HCT116 (cell line): ENCODE measurements at regions not wholly inside any gene's neighbourhood (a gene's known extent, or its start where the extent isn't known, plus 50 kb on each side); places are given as distances from the start of the nearest gene placed in this dataset.

Source experiments
- ATAC-seq: fragments of 200-7000 bp; cut with Tn5 transposase; 2 replicates; pipeline ENCODE4 v1.9.1; 2020; ENCODE audit warnings: mild to moderate bottlenecking, moderate library complexity
- BruUV-seq: library from RNA; stranded (reverse); fragments of 400-500 nt; replicated peaks from 2 replicates; lab custom pipeline; 2021; lab: Mats Ljungman, UMichigan
- CTCF ChIA-PET: fragments of 300-600 bp; sonication (Branson Sonifier 250); formaldehyde crosslinking; loops from one replicate; lab custom pipeline; 2021; ENCODE audit warnings: antibody characterized with exemption; lab: Charles Lee
- POLR2A ChIA-PET: fragments of 300-600, 350-600 bp; sonication (Branson Sonifier 250); formaldehyde crosslinking; loops from one replicate; lab custom pipeline; 2021; ENCODE audit warnings: antibody characterized with exemption; lab: Charles Lee
- RAD21 ChIA-PET, 2 experiments: fragments of 300-600 bp; sonication (Branson Sonifier 250); formaldehyde crosslinking; loops; one replicate each; lab custom pipeline; 2023; ENCODE audit warnings: low total read pairs in 2 of 2; ENCODE audit not compliant: uncharacterized antibody in 2 of 2, unreplicated experiment in 2 of 2, low non-redundant PET in 1 of 2; lab: Charles Lee
- DNase-seq: peaks from one replicate; pipeline ENCODE4 v3.0.0-alpha.2; 2010; ENCODE audit warnings: low read depth, low spot score
- H2AFZ ChIP-seq: fragments of 200-600 bp; shearing (Covaris generic), sonication (generic); 2 replicates; pipeline ENCODE4 v1.6.1; 2017; ENCODE audit warnings: low read depth, mixed run types, mixed read lengths, antibody characterized with exemption, low read length; ENCODE audit not compliant: poor library complexity, severe bottlenecking
- H3K27ac ChIP-seq: 2 replicates; pipeline ENCODE4 v1.5.1; 2012; ENCODE audit warnings: low read depth, low read length
- H3K27me3 ChIP-seq: fragments of 200-600 bp; sonication (generic); 2 replicates; pipeline ENCODE4 v1.6.1; 2016; ENCODE audit warnings: mixed run types, low read length, mixed read lengths; ENCODE audit not compliant: insufficient read depth
- H3K36me3 ChIP-seq, 2 experiments: fragments of 200-500 bp in 1 of 2; fragments of 200-600 bp in 1 of 2; sonication (Bioruptor generic) in 1 of 2; sonication (generic) in 1 of 2; 2 replicates each; pipeline versions ENCODE4 v1.5.1 to v1.6.1; 2014 to 2016; ENCODE audit warnings: low read length in 2 of 2, inconsistent platforms in 1 of 2, mixed read lengths in 1 of 2, mixed run types in 1 of 2; ENCODE audit not compliant: insufficient read depth in 2 of 2, control insufficient read depth in 1 of 2
- H3K4me1 ChIP-seq, 2 experiments: fragments of 200-600 bp in 1 of 2; sonication (generic) in 1 of 2; 2 replicates each; pipeline versions ENCODE4 v1.5.1 to v1.6.1; 2012 to 2017; ENCODE audit warnings: low read length in 2 of 2, inconsistent platforms in 1 of 2, mild to moderate bottlenecking in 1 of 2, mixed read lengths in 1 of 2, mixed run types in 1 of 2, moderate library complexity in 1 of 2; ENCODE audit not compliant: insufficient read depth in 2 of 2, control insufficient read depth in 1 of 2
- H3K4me2 ChIP-seq: fragments of 200-600 bp; sonication (generic); 2 replicates; pipeline ENCODE4 v1.6.1; 2017; ENCODE audit warnings: mixed run types, low read length, mixed read lengths
- H3K4me3 ChIP-seq, 2 experiments: fragments of 200-600 bp in 1 of 2; sonication (generic) in 1 of 2; replicated peaks in 1 of 2; 2 replicates each; pipeline ENCODE4 v1.5.1; 2011 to 2016; ENCODE audit warnings: low read length in 2 of 2, control low read depth in 1 of 2, low read depth in 1 of 2, mild to moderate bottlenecking in 1 of 2, mixed read lengths in 1 of 2, mixed run types in 1 of 2
- H3K79me2 ChIP-seq: fragments of 200-600 bp; sonication (generic); 2 replicates; pipeline ENCODE4 v1.6.1; 2017; ENCODE audit warnings: mild to moderate bottlenecking, mixed run types, low read length, moderate library complexity, mixed read lengths; ENCODE audit not compliant: insufficient read depth
- H3K9ac ChIP-seq: fragments of 200-600 bp; sonication (generic); 2 replicates; pipeline ENCODE4 v1.6.1; 2016; ENCODE audit warnings: low read length, mixed read lengths
- H3K9me2 ChIP-seq: fragments of 200-600 bp; sonication (generic), shearing (Covaris generic); 2 replicates; pipeline ENCODE4 v1.6.1; 2017; ENCODE audit warnings: mixed run types, mild to moderate bottlenecking, moderate library complexity; ENCODE audit not compliant: insufficient read depth
- H3K9me3 ChIP-seq, 2 experiments: fragments of 200-500 bp in 1 of 2; fragments of 200-600 bp in 1 of 2; sonication (Bioruptor generic) in 1 of 2; sonication (generic) in 1 of 2; 2 replicates each; pipeline ENCODE4 v1.6.1; 2014 to 2017; ENCODE audit warnings: low read length in 2 of 2, mixed read lengths in 2 of 2, inconsistent platforms in 1 of 2, low read depth in 1 of 2, mild to moderate bottlenecking in 1 of 2, mixed run types in 1 of 2, moderate library complexity in 1 of 2; ENCODE audit not compliant: control insufficient read depth in 1 of 2, insufficient read depth in 1 of 2
- H4K20me1 ChIP-seq: fragments of 200-600 bp; sonication (generic), shearing (Covaris generic); 2 replicates; pipeline ENCODE4 v1.6.1; 2017; ENCODE audit warnings: mixed run types, mild to moderate bottlenecking, moderate library complexity; ENCODE audit not compliant: insufficient read depth
- ATF3 ChIP-seq: IDR thresholded peaks from 2 replicates; pipeline ENCODE4 v1.6.1; 2012
- CBX3 ChIP-seq: IDR thresholded peaks from 2 replicates; pipeline ENCODE4 v1.6.1; 2012; ENCODE audit warnings: low read depth
- CEBPB ChIP-seq: IDR thresholded peaks from 2 replicates; pipeline ENCODE4 v1.6.1; 2012; ENCODE audit warnings: low read depth
- ELF1 ChIP-seq: IDR thresholded peaks from 2 replicates; pipeline ENCODE4 v1.6.1; 2012; ENCODE audit warnings: low read depth, borderline replicate concordance
- MAX ChIP-seq: IDR thresholded peaks from 2 replicates; pipeline ENCODE4 v1.6.1; 2012
- REST ChIP-seq: IDR thresholded peaks from 2 replicates; pipeline ENCODE4 v1.6.1; 2012; ENCODE audit warnings: low read depth
- SP1 ChIP-seq: IDR thresholded peaks from 2 replicates; pipeline ENCODE4 v1.6.1; 2012; ENCODE audit warnings: low read depth
- SRF ChIP-seq: IDR thresholded peaks from 2 replicates; pipeline ENCODE4 v1.6.1; 2012; ENCODE audit warnings: low read depth
- TCF7L2 ChIP-seq: IDR thresholded peaks from 2 replicates; pipeline ENCODE4 v1.7.0; 2011; ENCODE audit warnings: borderline replicate concordance, inconsistent platforms; ENCODE audit not compliant: insufficient read depth, insufficient read length; ENCODE audit errors: extremely low read depth
- ZNF274 ChIP-seq: fragments of 200-500 bp; sonication (Bioruptor generic); IDR thresholded peaks from 2 replicates; pipeline ENCODE4 v1.6.1; 2014; ENCODE audit warnings: mild to moderate bottlenecking, low read depth, low read length, inconsistent platforms
- intact Hi-C: fragments of 100-400 bp; cut with micrococcal nuclease; formaldehyde crosslinking; loops from 2 replicates; pipeline ENCODE4 v1.10.0; 2022

- Histone ChIP-seq H3K9ac (no peak overlapping the region), H3K4me2 (no peak overlapping the region), H3K79me2 (no peaks in the 10 kb centered on the region), H3K9me3 (peaks cover 11 to 28% of the 10 kb centered on the region in 2 experiments; a peak in 3 of 4 replicates), H3K27me3 (no peaks in the 10 kb centered on the region), H4K20me1 (no peaks in the 10 kb centered on the region), H3K4me1 (no peaks in the 10 kb centered on the region), H3K4me3 (no peak overlapping the region), H3K36me3 (no peaks in the 10 kb centered on the region), H2AFZ (no peak overlapping the region), H3K9me2 (no peaks in the 10 kb centered on the region), H3K27ac (no peak overlapping the region)
- ChIA-PET RAD21 (no interaction called here), CTCF (no interaction called here), POLR2A (no interaction called here)
- no peak for DNase-seq
- TF ChIP-seq ATF3 (no peak), REST (no peak), CBX3 (no peak), TCF7L2 (no peak), CEBPB (no peak), SP1 (no peak), MAX (no peak), SRF (no peak), ELF1 (no peak), ZNF274 (no peak)
- intact Hi-C loops: no loop called here
- BruUV-seq: no TSS peak
- no peak for ATAC-seq
Measured at GRCh38 chr14:27712364-27712763, 1054.2 kb upstream of the FOXG1 start.
